Heart left ventricle (tissue), 13 donors: ENCODE measurements at regions not wholly inside any gene's neighbourhood (a gene's known extent, or its start where the extent isn't known, plus 50 kb on each side); places are given as distances from the start of the nearest gene placed in this dataset.

Experiments
- POLR2A ChIP-seq, 2 donors: fragments of 450-650 bp; IDR thresholded peaks; one replicate each; pipeline ENCODE4 v1.6.1; 2017; ENCODE audit warnings: antibody characterized with exemption in 2 of 2, mild to moderate bottlenecking in 2 of 2, moderate library complexity in 2 of 2
- TF ChIP-seq, protein P1 (sequence below), 12 donors: fragments of 200-600 bp; sonication (generic) in 4 of 12; IDR thresholded peaks; one replicate each; pipeline versions ENCODE4 v1.5.0 to v1.8.0; 2018 to 2022; ENCODE audit warnings: antibody characterized with exemption in 12 of 12, mild to moderate bottlenecking in 5 of 12
- donor health status: ischemic (EF 13 %, LVEDD 7.1; RV severe dilation, severe dysfunction).
- donor health status: DM: no; HTN: yes; CAD: no.
- donor health status: DM: no; HTN: no; CAD: no.
- donor health status: ischemic (EF 25% LVEDD 6.9; RV normal size, moderate dysfunction).
- donor health status: ischemic (EF 25% LVEDD 5.7; RV mildly dilated, moderate dysfunction).
- donor health status: ischemic (EF 35%, LVEDD 5.7; RV mildly dilated, moderate dysfunction).
- donor health status: nonischemic (EF 11% LVEDD 7.7; RV severe dilation, severe dysfunction).
- donor health status: DM: yes; HTN: yes; CAD: no.
- donor health status: PGD.
- donor health status: ischemic (EF 29% LVEDD 5.4; RV normal size, mild dysfunction).
- donor health status: nonischemic (EF 23%, LVEDD 6.1; RV moderate dilation, normal function).

- TF ChIP-seq, protein P1, sequence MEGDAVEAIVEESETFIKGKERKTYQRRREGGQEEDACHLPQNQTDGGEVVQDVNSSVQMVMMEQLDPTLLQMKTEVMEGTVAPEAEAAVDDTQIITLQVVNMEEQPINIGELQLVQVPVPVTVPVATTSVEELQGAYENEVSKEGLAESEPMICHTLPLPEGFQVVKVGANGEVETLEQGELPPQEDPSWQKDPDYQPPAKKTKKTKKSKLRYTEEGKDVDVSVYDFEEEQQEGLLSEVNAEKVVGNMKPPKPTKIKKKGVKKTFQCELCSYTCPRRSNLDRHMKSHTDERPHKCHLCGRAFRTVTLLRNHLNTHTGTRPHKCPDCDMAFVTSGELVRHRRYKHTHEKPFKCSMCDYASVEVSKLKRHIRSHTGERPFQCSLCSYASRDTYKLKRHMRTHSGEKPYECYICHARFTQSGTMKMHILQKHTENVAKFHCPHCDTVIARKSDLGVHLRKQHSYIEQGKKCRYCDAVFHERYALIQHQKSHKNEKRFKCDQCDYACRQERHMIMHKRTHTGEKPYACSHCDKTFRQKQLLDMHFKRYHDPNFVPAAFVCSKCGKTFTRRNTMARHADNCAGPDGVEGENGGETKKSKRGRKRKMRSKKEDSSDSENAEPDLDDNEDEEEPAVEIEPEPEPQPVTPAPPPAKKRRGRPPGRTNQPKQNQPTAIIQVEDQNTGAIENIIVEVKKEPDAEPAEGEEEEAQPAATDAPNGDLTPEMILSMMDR (IDR thresholded peaks at IDR 0.05), result no peak
- TF ChIP-seq POLR2A (IDR thresholded peaks at IDR 0.05), result no peak
These were observed 175.1 kb upstream of the DDX18 start for GRCh38 chr2:117639401-117639800.
